T-helper 17 cell (primary cell): ENCODE measurements at regions not wholly inside any gene's neighbourhood (a gene's known extent, or its start where the extent isn't known, plus 50 kb on each side); places are given as distances from the start of the nearest gene placed in this dataset.
"Not testable (repeated sequence)": the region's sequence is repeated elsewhere in the genome, so short reads cannot be mapped to it uniquely, and the experiment has no call there.

Experiments
- ATAC-seq: fragments of 150-1000 bp; cut with Tn5 transposase; 2 replicates; pipeline ENCODE4 v1.10.0; 2021; ENCODE audit warnings: mild to moderate bottlenecking, moderate library complexity
- DNase-seq, 3 donors: peaks; one replicate each; pipeline versions ENCODE4 v3.0.0 to v3.0.0-alpha.2; 2020 to 2021
- H3K9me3 ChIP-seq: one replicate; pipeline ENCODE4 v1.7.0; 2013; ENCODE audit warnings: low read length, mild to moderate bottlenecking; ENCODE audit not compliant: control insufficient read depth, poor library complexity, severe bottlenecking
- H3K27ac Mint-ChIP-seq: one replicate; pipeline ENCODE4 v1.8.0; 2022; ENCODE audit warnings: mild to moderate bottlenecking, moderate library complexity, mixed read lengths
- H3K27me3 Mint-ChIP-seq: one replicate; pipeline ENCODE4 v1.8.0; 2022; ENCODE audit warnings: mixed read lengths
- H3K36me3 Mint-ChIP-seq: one replicate; pipeline ENCODE4 v1.8.0; 2022; ENCODE audit warnings: low read depth, mixed read lengths
- H3K4me1 Mint-ChIP-seq: one replicate; pipeline ENCODE4 v1.8.0; 2022; ENCODE audit warnings: mild to moderate bottlenecking, mixed read lengths
- H3K4me3 Mint-ChIP-seq: one replicate; pipeline ENCODE4 v1.8.0; 2022; ENCODE audit warnings: mild to moderate bottlenecking, moderate library complexity, mixed read lengths

DNA sequence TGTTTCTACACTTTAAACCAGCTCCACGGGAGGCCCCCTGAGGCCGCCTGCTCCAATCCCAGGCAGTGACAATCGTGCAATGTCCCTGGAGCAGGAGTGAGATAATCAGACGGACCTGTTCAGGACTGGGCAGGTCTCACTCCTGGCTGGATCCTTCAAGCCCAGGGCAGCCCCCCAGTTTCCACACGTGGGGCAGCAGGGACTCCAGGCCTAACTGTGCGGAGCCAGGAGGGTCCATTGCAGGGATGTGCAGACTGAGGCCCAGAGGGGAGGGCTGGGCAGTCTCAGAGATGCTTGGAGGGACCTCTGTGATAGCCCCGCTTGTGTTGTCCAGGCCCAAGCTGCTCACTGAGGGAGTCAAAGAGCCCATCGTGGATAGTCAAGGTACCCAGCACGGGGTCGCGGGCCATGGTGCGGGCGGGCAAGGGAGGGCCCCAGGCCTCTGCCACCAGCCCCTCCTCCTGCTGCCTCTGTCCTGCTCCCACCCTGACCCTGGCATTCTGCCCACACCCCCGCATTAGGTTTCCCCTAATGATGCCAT, 110.5 kb upstream of the KCTD7 start:
- DNase-seq (no peak), ATAC-seq (no peak)
- Mint-ChIP-seq H3K4me1 (peaks cover 2% of the 10 kb centered on the region), H3K27ac (no peak overlapping the region), H3K27me3 (no peaks in the 10 kb centered on the region), H3K4me3 (no peak overlapping the region), H3K36me3 (no peaks in the 10 kb centered on the region)
- H3K9me3 ChIP-seq: no peaks in the 10 kb centered on the region

DNA sequence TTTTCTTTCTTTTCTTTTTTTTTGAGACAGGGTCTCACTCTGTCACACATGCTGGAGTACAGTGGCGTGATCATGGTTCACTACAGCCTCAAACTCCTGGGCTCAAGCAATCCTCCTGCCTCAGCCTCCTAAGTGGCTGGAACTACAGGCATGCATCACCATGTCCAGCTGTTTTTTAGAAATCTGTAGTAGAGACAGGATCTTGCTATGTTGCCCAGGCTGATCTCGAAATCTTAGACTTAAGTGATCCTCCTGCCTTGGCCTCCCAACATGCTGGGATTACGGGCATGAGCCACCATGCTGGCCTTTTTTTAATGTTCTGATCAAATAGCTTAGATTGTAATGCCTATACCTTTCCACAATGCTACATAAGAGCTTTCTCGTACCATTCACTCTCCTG, 107.0 kb upstream of the KCTD7 start:
- no peak overlapping the region for H3K4me3 Mint-ChIP-seq
- ATAC-seq: no peak
- no peak overlapping the region for H3K27ac Mint-ChIP-seq
- H3K36me3 Mint-ChIP-seq: no peaks in the 10 kb centered on the region
- H3K9me3 ChIP-seq: no peaks in the 10 kb centered on the region
- H3K4me1 Mint-ChIP-seq: peaks cover 2% of the 10 kb centered on the region
- no peak for DNase-seq
- H3K27me3 Mint-ChIP-seq: no peaks in the 10 kb centered on the region

DNA sequence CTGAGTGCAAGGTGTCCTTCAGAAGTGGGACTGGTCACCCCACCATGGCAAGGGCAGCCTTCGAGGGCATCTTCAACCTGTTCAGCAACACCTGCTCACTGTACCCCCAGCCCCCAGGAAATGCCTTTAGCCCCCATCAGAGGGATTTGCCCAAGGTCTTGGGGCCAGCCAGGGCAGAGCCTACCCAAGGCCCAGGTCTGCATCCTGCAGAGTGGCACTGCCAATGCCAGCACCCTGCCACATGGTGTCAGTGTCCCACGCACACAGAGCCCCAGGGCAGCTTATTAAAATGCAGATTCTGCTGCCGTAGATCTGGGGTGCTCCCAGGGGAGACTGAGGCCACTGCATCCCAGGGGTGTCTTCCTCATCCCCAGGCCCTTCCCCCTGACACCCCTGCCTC, 106.2 kb upstream of the KCTD7 start:
- DNase-seq: no peak
- H3K36me3 Mint-ChIP-seq: no peaks in the 10 kb centered on the region
- no peak overlapping the region for H3K27ac Mint-ChIP-seq
- no peaks in the 10 kb centered on the region for H3K9me3 ChIP-seq
- no peaks in the 10 kb centered on the region for H3K27me3 Mint-ChIP-seq
- peaks cover 2% of the 10 kb centered on the region for H3K4me1 Mint-ChIP-seq
- H3K4me3 Mint-ChIP-seq: no peak overlapping the region
- ATAC-seq: peak; percentile 50

DNA sequence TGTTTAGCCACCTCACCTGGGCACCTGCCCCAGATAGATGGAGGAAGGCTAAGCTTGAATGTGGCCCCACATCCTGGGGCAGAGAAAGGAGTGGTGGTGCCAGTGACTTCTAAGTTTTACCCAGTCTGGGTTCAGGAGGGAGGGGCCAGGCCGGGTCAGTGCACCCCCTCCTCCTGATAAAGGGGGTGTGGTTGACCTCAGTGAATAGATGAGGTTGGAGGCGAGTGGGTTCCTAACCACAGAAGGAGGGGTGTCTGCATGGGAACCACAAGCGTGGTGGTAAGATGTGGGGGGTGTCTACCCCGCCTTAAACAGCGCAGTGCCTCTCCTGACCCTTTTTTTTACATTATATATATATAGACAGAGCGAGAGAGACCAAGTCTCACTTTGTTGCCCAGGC, 105.3 kb upstream of the KCTD7 start:
- DNase-seq (no peak), ATAC-seq (no peak)
- no peaks in the 10 kb centered on the region for H3K27me3 Mint-ChIP-seq
- no peak overlapping the region for H3K4me3 Mint-ChIP-seq
- H3K9me3 ChIP-seq: no peaks in the 10 kb centered on the region
- H3K4me1 Mint-ChIP-seq: peaks cover 2% of the 10 kb centered on the region
- no peaks in the 10 kb centered on the region for H3K36me3 Mint-ChIP-seq
- no peak overlapping the region for H3K27ac Mint-ChIP-seq

DNA sequence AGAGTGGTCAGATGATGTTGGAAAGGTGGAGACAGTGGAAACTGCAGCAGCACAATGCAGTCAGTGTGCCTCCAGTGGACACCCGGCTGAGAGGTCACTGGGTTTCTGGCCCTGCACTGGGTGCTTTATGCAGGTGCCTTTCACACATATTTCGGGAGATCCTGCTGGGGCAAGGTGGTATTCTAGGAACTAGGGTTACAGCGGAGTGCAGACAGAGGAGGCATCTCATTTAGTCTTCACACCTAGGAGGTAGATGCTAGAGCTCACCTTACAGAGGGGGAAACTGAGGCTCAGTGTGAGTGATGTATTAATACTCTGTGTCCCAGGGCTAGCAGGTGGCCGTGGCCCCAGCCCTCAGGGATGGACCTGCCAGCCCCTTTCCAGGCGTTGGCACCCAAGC, 103.9 kb upstream of the KCTD7 start:
- Mint-ChIP-seq H3K27ac (no peak overlapping the region), H3K27me3 (no peaks in the 10 kb centered on the region)
- ATAC-seq: no peak

DNA sequence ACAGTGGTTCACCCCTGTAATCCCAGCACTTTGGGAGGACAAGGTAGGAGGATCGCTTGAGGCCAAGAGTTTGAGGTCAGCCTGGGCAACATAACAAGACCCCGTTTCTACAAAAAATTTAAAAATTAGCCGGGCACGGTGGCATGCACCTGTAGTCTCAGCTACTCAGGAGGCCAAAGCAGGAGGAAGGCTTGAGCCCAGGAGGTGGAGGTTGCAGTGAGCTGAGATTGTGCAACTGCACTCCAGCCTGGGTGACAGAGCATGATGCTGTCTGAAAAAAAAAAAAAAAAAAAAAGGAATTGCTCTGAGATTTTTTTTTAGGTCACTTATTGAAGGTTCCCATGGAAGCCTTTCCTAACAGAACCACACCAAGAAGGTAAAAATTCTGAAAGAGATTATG, 101.9 kb upstream of the KCTD7 start:
- ATAC-seq, H3K36me3 Mint-ChIP-seq, H3K4me3 Mint-ChIP-seq, H3K9me3 ChIP-seq, H3K27ac Mint-ChIP-seq, H3K4me1 Mint-ChIP-seq, H3K27me3 Mint-ChIP-seq, DNase-seq: not testable (repeated sequence)

More for the DNA sequence above, 103.9 kb upstream of the KCTD7 start:
- Mint-ChIP-seq H3K4me1 (peaks cover 6% of the 10 kb centered on the region), H3K36me3 (no peaks in the 10 kb centered on the region), H3K4me3 (no peak overlapping the region)
- no peak for DNase-seq
- H3K9me3 ChIP-seq: no peaks in the 10 kb centered on the region

DNA sequence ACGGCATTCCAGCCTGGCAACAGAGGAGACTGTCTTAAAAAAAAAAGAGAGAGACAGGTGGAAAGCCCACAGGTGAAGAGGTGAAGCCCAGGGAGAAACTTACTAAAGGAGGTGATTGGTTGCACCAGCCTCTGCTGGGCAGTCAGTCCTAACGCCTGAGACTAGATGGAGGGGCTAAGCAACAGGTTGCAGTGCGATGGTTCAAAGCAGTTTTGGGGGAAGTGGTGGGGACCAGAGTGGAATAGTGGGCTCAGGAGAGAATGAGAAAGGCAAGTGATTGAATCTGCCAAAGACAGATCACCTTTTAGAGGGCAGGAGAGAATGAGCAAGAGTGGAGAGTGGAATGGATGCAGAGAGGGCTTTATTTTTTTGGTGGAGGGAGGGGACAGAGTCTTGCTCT, 100.0 kb upstream of the KCTD7 start:
- no peaks in the 10 kb centered on the region for H3K9me3 ChIP-seq
- no peak for DNase-seq
- no peak overlapping the region for H3K4me3 Mint-ChIP-seq
- H3K4me1 Mint-ChIP-seq: peaks cover 9% of the 10 kb centered on the region
- H3K36me3 Mint-ChIP-seq: peaks cover 2% of the 10 kb centered on the region
- no peaks in the 10 kb centered on the region for H3K27me3 Mint-ChIP-seq
- ATAC-seq: no peak
- peak overlapping the region; percentile 54 for H3K27ac Mint-ChIP-seq

DNA sequence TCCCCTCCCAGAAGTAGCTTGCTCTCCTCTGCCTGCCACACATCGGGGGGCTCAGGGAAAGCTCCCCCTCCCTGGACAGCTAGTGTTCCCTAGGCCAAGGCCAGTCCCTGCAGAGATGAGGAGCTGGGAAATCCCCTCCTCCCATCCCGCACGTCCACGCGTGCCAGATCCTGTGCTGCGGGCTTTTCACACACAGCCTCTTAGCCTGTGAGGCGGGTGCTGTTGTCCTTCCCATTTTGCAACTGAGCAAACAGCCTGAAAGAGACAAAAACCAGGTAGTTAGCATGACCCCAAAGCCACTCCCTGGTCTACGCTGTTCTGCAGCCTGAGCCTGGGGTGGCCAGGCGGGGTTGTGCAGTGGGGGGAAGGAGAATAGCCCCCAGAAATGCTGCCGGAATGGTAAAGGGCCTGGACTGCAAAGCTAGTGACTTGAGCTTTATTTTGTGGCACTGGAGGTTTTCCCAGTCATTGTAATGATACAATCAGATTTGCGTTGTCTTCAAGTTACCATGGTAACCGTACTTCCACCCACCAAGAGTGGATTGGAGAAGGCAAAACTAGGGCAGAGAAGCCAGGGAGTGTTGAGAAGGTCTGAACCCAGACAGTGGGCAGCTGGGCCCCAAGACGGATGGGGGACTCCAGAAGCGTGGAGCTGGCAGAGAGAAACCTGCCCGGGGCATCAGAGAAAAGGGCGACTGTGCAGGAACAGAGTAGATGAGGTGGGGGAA, 98.6 kb upstream of the KCTD7 start:
- no peak overlapping the region for H3K4me3 Mint-ChIP-seq
- no peaks in the 10 kb centered on the region for H3K27me3 Mint-ChIP-seq
- peaks cover 2% of the 10 kb centered on the region for H3K36me3 Mint-ChIP-seq
- DNase-seq (no peak), ATAC-seq (no peak)
- peak overlapping the region; percentile 54 for H3K27ac Mint-ChIP-seq
- peaks cover 9% of the 10 kb centered on the region for H3K4me1 Mint-ChIP-seq
- H3K9me3 ChIP-seq: no peaks in the 10 kb centered on the region

DNA sequence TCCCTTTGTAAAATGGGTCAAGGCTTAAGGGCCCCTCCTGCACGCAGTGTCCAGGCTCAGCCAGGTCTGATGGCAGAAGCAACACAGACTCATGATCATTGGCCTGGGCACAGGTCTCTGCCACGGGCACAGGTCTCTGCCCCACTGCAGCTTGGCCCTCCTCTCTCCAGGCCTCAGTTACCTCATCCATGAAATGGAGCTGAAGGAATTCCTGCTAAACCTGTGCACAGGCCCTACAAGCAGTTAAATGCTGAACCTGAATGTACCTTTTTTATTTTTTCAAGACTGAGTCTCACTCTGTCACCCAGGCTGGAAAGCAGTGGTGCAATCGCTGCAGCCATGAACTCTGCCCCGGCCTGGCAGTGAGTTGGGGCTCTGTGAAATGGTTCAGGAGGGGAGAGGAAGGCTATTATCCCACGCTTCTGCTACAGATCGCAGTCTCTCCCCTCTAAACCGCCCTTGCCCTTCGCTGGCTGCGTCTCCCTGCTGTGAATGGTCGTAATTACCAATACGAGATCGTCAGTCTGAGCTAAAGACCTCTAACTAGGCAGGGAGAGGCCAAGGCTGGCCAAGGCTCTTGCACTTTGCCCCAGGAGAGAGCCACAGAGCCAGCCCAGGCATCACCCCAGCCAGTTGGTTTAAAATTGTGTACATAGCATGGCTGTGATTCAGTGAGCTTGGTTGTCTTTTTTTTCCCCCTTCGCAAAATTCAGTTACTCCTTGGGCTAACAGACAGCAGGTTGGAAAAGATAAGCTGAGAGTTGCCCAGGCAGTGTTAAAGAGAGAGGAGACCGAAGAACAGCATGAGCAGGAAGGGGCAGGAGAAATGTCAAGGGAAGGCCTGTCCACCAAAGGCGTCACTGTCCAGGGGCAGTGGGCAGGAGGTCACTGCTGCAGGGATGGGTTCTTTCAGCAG, 93.0 kb upstream of the KCTD7 start:
- Mint-ChIP-seq H3K27me3 (no peaks in the 10 kb centered on the region), H3K36me3 (peaks cover 2% of the 10 kb centered on the region), H3K27ac (no peak overlapping the region), H3K4me1 (peaks cover 3% of the 10 kb centered on the region), H3K4me3 (no peak overlapping the region)
- DNase-seq (no peak), ATAC-seq (no peak)
- H3K9me3 ChIP-seq: no peaks in the 10 kb centered on the region

DNA sequence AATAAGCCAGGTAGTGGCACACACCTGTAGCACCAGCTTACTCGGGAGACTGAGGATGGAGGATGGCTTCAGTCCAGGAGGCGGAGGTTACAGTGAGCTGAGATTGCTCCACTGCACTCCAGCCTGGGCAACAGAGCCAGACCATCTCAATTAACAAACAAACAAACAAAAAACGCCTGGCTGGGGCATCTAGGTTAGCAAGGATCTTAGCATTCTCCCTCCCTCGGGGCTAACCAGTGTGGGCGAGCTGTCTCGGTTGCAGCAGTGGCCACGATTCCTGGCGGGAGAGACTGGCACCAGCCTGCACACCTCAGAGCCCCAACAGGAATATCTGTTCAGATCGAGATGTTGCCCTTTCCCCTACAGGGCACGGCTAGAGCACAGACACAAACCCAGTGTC, 91.3 kb upstream of the KCTD7 start:
- no peaks in the 10 kb centered on the region for H3K9me3 ChIP-seq
- peaks cover 7% of the 10 kb centered on the region for H3K4me1 Mint-ChIP-seq
- no peaks in the 10 kb centered on the region for H3K27me3 Mint-ChIP-seq
- ATAC-seq (no peak), DNase-seq (no peak)
- H3K4me3 Mint-ChIP-seq: no peak overlapping the region
- peak overlapping the region; percentile 70 for H3K27ac Mint-ChIP-seq
- peaks cover 2% of the 10 kb centered on the region for H3K36me3 Mint-ChIP-seq

DNA sequence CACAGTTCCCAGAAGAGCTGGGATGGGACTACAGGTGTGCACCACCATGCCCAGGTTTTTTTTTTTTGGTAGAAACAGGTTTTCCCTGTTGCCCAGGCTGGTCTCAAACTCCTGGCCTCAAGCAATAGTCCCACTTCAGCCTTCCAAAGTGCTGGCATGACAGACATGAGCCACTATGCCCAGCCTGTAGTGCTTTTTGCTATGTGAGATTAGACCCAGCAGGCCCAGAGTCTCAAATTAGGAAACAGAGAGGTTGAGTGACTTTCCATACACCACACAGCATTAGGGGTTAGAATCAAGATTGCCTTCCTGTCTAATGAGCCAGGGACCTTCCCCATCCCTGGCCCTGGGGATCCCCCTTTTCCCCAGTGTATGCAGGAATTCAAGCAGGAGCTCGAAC, 90.8 kb upstream of the KCTD7 start:
- H3K4me1 Mint-ChIP-seq: peaks cover 8% of the 10 kb centered on the region
- DNase-seq (no peak), ATAC-seq (no peak)
- H3K4me3 Mint-ChIP-seq: no peak overlapping the region
- H3K9me3 ChIP-seq: no peaks in the 10 kb centered on the region
- no peak overlapping the region for H3K27ac Mint-ChIP-seq
- H3K36me3 Mint-ChIP-seq: peaks cover 2% of the 10 kb centered on the region
- H3K27me3 Mint-ChIP-seq: no peaks in the 10 kb centered on the region

DNA sequence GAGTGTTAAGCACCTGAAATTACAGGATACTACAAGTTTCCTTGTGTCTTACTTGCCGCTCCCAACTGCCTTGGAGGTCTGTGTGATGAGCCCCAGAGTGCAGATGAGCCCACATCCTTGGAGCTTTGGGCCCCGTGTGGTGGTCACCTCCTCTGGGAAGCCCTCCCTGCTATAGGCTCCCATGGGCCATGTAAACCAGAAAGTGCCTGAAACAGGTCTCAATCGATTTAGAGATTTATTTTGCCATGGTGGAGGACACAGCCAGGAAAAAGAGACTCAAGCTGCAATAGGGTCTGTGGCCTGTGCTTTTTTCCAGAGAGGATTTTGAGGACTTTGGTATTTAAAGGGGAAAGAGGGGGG, 89.4 kb upstream of the KCTD7 start:
- no peaks in the 10 kb centered on the region for H3K27me3 Mint-ChIP-seq
- no peak overlapping the region for H3K4me3 Mint-ChIP-seq
- H3K9me3 ChIP-seq: no peaks in the 10 kb centered on the region
- ATAC-seq (no peak), DNase-seq (no peak)
- peaks cover 2% of the 10 kb centered on the region for H3K36me3 Mint-ChIP-seq
- peak overlapping the region; percentile 59 for H3K27ac Mint-ChIP-seq
- H3K4me1 Mint-ChIP-seq: peaks cover 8% of the 10 kb centered on the region

DNA sequence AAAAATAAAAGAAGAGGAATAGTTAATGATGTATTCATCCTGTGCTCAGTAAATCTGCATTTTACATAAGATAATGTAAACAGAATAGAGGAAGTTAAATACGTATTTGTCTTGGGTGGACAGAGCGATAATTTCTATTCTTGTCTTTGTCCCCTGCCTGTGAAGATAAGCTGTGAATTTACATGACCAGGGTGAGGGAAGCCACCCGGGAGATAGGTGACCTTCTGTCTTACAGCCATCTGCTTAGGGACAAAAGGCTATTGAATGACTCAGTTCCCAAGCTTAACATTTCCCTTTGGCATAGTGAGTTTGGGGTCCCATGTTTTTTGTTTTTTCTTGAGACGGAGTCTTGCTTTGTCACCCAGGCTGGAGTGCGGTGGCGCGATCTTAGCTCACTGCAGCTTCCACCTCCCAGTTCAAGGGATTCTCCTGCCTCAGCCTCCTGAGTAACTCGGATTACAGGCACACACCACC, 88.7 kb upstream of the KCTD7 start:
- Mint-ChIP-seq H3K4me3 (no peak overlapping the region), H3K36me3 (peaks cover 2% of the 10 kb centered on the region), H3K27me3 (no peaks in the 10 kb centered on the region), H3K4me1 (peaks cover 8% of the 10 kb centered on the region), H3K27ac (no peak overlapping the region)
- DNase-seq: no peak
- ATAC-seq: no peak
- no peaks in the 10 kb centered on the region for H3K9me3 ChIP-seq
